A673 (cell line): ENCODE measurements at regions not wholly inside any gene's neighbourhood (a gene's known extent, or its start where the extent isn't known, plus 50 kb on each side); places are given as distances from the start of the nearest gene placed in this dataset.

ENCODE experiments used
- BruUV-seq: library from RNA; stranded (reverse); fragments of 400-500 nt; replicated peaks from 2 replicates; lab custom pipeline; 2021; lab: Mats Ljungman, UMichigan
- CTCF ChIA-PET: fragments of 300-600 bp; sonication (Branson Sonifier 250); formaldehyde crosslinking; loops from one replicate; lab custom pipeline; 2022; ENCODE audit warnings: antibody characterized with exemption; lab: Charles Lee
- POLR2A ChIA-PET: fragments of 300-600 bp; sonication (Branson Sonifier 250); formaldehyde crosslinking; loops from one replicate; lab custom pipeline; 2022; ENCODE audit warnings: antibody characterized with exemption; ENCODE audit not compliant: low non-redundant PET; lab: Charles Lee
- DNase-seq: peaks from one replicate; pipeline ENCODE4 v3.0.0-alpha.2; 2015; ENCODE audit warnings: low spot score
- H3K27ac ChIP-seq: fragments of 200-600 bp; sonication (generic); 2 replicates; pipeline ENCODE4 v1.5.1; 2016; ENCODE audit warnings: mixed run types, low read depth, mild to moderate bottlenecking, mixed read lengths, antibody characterized with exemption, low read length; ENCODE audit not compliant: poor library complexity, severe bottlenecking
- H3K27me3 ChIP-seq: fragments of 200-600 bp; sonication (generic); replicated peaks from 2 replicates; pipeline ENCODE4 v1.6.1; 2017; ENCODE audit warnings: mixed run types, low read depth, mild to moderate bottlenecking, mixed read lengths, antibody characterized with exemption, low read length; ENCODE audit not compliant: insufficient read depth, poor library complexity
- H3K36me3 ChIP-seq: fragments of 200-600 bp; sonication (generic); 2 replicates; pipeline ENCODE4 v1.6.1; 2016; ENCODE audit warnings: mixed run types, mild to moderate bottlenecking, mixed read lengths, antibody characterized with exemption, low read length; ENCODE audit not compliant: insufficient read depth, poor library complexity, severe bottlenecking
- H3K4me1 ChIP-seq: fragments of 200-600 bp; sonication (generic); 2 replicates; pipeline ENCODE4 v1.6.1; 2017; ENCODE audit warnings: mixed run types, mild to moderate bottlenecking, mixed read lengths, antibody characterized with exemption, low read length; ENCODE audit not compliant: insufficient read depth, poor library complexity, severe bottlenecking
- H3K4me3 ChIP-seq: fragments of 200-600 bp; sonication (generic); 2 replicates; pipeline ENCODE4 v1.5.1; 2016; ENCODE audit warnings: low read depth, mixed run types, mild to moderate bottlenecking, mixed read lengths, low read length; ENCODE audit not compliant: poor library complexity, severe bottlenecking
- H3K9me3 ChIP-seq: fragments of 200-600 bp; sonication (generic); 2 replicates; pipeline ENCODE4 v1.6.1; 2016; ENCODE audit warnings: mixed run types, low read depth, mild to moderate bottlenecking, mixed read lengths, antibody characterized with exemption, low read length; ENCODE audit not compliant: poor library complexity, severe bottlenecking
- EZH2 ChIP-seq: fragments of 200-600 bp; sonication (generic); IDR thresholded peaks from 2 replicates; pipeline ENCODE4 v1.6.1; 2017; ENCODE audit warnings: borderline replicate concordance, low read depth, mild to moderate bottlenecking, mixed read lengths, antibody characterized with exemption, low read length; ENCODE audit not compliant: poor library complexity, severe bottlenecking
- intact Hi-C: fragments of 100-400 bp; cut with micrococcal nuclease; formaldehyde crosslinking; loops from one replicate; pipeline ENCODE4 v1.10.0; 2022; ENCODE audit not compliant: unreplicated experiment
- TF ChIP-seq, protein P1 (sequence below): fragments of 300-800, 200-600 bp; sonication (generic); conservative IDR thresholded peaks from 2 replicates; pipeline ENCODE4 v1.5.1; 2017; ENCODE audit warnings: low read depth, mild to moderate bottlenecking, antibody characterized with exemption, low read length, moderate library complexity, mixed read lengths

DNA sequence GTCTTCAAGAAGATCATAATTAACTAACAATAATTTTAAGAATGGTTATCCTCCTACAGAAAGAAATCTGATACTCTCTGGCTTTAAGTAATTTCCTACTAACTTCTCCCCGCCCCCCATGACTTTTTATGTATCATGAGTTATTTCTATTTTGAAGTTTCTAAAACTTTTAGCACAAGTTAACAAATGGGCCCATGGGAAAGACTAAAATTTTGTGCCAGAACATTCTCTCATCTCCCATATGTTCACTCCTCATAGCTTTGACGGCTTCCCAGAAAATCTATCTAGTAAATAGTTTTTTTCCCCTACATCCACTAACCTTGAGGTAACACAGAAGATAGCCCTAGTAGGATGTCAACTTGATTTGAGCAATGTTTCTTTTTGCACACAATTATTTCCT, 148.3 kb downstream of the POSTN start:
- BruUV-seq, result no TSS peak
- no peak overlapping the region for H3K4me3 ChIP-seq
- intact Hi-C loops, result no loop called here
- no peak overlapping the region for H3K27ac ChIP-seq
- H3K9me3 ChIP-seq, result no peaks in the 10 kb centered on the region
- TF ChIP-seq, protein P1, sequence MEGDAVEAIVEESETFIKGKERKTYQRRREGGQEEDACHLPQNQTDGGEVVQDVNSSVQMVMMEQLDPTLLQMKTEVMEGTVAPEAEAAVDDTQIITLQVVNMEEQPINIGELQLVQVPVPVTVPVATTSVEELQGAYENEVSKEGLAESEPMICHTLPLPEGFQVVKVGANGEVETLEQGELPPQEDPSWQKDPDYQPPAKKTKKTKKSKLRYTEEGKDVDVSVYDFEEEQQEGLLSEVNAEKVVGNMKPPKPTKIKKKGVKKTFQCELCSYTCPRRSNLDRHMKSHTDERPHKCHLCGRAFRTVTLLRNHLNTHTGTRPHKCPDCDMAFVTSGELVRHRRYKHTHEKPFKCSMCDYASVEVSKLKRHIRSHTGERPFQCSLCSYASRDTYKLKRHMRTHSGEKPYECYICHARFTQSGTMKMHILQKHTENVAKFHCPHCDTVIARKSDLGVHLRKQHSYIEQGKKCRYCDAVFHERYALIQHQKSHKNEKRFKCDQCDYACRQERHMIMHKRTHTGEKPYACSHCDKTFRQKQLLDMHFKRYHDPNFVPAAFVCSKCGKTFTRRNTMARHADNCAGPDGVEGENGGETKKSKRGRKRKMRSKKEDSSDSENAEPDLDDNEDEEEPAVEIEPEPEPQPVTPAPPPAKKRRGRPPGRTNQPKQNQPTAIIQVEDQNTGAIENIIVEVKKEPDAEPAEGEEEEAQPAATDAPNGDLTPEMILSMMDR, result no peak
- no peak for TF ChIP-seq EZH2
- no peaks in the 10 kb centered on the region for H3K36me3 ChIP-seq
- H3K4me1 ChIP-seq, result no peaks in the 10 kb centered on the region
- ChIA-PET POLR2A (no interaction called here), CTCF (no interaction called here)
- DNase-seq, result no peak
- H3K27me3 ChIP-seq, result peaks cover 4% of the 10 kb centered on the region

DNA sequence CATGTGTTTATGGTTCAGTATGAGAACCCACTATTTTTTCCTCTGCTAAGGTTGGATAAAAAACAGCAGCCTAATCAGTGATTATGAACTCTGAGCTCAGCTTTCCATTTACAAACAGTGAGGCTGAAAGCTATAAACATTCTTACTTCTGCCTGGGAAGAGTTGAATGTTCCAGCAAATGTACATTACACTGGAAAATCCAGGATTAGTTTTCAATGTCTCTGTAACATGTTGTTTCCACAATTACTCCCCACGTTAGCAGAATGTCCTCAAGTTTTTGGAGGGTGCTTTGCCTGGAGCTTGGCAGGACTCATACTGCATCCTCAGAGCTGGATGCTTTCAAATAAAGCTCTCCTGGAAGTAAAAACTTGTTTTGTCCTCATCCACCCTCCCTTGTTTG, 150.4 kb downstream of the POSTN start:
- Histone ChIP-seq H3K36me3 (no peaks in the 10 kb centered on the region), H3K4me1 (no peaks in the 10 kb centered on the region), H3K9me3 (no peaks in the 10 kb centered on the region), H3K27me3 (peaks cover 4% of the 10 kb centered on the region), H3K4me3 (no peak overlapping the region), H3K27ac (no peak overlapping the region)
- POLR2A ChIA-PET, result no interaction called here
- no peak for DNase-seq
- BruUV-seq, result no TSS peak
- no peak for TF ChIP-seq EZH2
- TF ChIP-seq, protein P1, result no peak
- intact Hi-C loops, result no loop called here
- CTCF ChIA-PET, result no interaction called here

DNA sequence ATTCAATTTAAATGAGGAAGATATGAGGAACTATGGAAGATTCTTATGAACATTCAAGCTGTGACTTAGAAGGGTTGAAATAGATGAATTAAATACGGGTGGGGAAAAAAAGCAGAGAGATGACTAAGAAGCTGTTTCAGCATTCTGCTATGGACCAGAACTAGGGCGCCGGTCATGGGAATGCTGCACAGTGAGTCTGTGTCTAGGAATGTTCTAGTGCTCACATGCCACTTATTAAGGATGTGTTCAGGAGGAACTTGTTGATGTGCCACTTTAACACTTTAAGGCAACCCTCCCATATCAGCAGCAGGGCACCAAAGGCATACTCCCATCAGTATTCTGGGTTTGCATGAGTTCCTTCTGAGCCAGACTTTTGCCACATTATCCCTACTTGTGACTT, 152.1 kb downstream of the POSTN start:
- no TSS peak for BruUV-seq
- TF ChIP-seq EZH2, result no peak
- TF ChIP-seq, protein P1, result no peak
- Histone ChIP-seq H3K4me3 (no peak overlapping the region), H3K27me3 (peaks cover 4% of the 10 kb centered on the region), H3K27ac (no peak overlapping the region), H3K36me3 (no peaks in the 10 kb centered on the region), H3K4me1 (no peaks in the 10 kb centered on the region), H3K9me3 (no peaks in the 10 kb centered on the region)
- intact Hi-C loops, result no loop called here
- DNase-seq, result no peak
- POLR2A ChIA-PET, result no interaction called here
- CTCF ChIA-PET, result no interaction called here
